ENCODE measurements at regions not wholly inside any gene's neighbourhood (a gene's known extent, or its start where the extent isn't known, plus 50 kb on each side); places are given as distances from the start of the nearest gene placed in this dataset.
"Not testable (repeated sequence)": the region's sequence is repeated elsewhere in the genome, so short reads cannot be mapped to it uniquely, and the experiment has no call there.

DNA sequence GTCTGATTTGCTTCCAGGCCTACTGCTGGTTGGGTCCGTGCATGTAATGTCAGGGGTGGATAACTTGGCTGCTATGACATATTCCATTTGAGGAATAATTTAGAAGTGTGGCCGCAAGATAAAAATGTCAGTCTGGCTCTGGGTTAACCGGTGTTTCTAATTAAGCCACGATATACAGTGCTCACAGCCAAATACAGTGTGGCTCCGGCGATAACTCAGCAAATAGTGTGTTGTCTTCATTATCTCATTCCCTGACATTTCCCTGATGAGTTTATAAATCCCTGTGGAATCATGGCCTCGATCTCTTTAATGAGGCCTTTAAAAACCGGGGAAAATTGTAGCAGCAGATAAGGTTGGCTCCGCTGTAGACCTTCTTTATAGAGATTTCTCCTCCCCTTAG lies 1125.0 kb downstream of the TYW1 start:
- no peak for DNase-seq

- DNase-seq = no peak
These were observed 1126.2 kb downstream of the TYW1 start for GRCh38 chr7:68122801-68123200.

DNA sequence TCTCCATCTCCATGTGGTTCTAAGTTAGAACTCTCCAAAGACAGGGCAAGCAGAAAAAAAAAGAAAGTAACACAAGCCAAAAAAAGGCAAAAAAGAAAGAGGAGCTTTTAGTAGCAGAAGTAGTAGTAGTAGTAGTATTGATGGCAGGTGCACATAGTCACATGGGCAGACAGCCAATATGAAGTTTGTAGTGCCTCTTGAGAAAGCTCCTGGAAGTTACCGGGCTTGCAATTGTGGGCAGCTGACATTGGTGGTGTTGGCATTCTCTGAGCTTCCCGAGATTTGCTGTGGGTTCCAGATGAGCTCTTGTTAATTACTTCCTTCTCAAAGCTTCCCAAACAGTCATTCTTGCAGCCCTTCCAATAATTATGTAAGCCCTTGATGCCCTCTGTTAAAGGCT lies 1128.5 kb downstream of the TYW1 start:
- DNase-seq = no peak

- DNase-seq = no peak
These were observed 1136.4 kb downstream of the TYW1 start for GRCh38 chr7:68133045-68133444.

- no peak for DNase-seq
These were observed 1146.7 kb downstream of the TYW1 start for GRCh38 chr7:68143345-68143744.

GRCh38 chr7:68146983-68147382 lies 1150.3 kb downstream of the TYW1 start:
- peak; percentile 90 to 95 for DNase-seq

DNA sequence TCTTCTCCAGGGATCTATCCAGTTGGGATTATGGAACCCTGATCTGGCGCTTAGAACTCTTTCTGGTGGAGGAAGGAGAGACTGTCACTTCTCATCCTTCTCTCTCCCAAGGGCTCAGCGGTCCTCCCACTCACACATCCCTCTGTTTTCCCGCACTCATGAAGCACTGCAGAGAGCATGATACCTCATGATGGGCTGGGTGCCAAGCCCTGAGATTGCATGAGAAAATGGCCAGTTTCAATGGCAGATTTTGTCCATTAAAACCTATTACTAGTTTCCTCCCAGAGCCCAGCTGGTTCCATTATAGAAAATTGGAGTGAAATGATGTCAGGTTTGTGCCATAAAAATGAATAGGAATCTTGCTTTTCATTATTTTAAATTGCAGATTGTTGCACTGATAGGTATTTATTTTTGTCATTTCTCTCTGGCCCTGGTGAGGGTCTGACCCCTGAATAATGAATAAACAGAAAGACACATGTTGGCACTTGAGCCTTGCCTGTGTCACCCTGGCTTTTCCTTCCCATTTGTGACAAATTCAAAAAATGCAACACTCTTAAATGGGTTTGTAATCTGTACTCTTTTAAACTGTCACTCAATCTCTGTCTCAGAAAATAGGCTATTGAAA lies 1151.1 kb downstream of the TYW1 start:
- peak in 1 of 2 experiments; percentile 51 for DNase-seq

DNA sequence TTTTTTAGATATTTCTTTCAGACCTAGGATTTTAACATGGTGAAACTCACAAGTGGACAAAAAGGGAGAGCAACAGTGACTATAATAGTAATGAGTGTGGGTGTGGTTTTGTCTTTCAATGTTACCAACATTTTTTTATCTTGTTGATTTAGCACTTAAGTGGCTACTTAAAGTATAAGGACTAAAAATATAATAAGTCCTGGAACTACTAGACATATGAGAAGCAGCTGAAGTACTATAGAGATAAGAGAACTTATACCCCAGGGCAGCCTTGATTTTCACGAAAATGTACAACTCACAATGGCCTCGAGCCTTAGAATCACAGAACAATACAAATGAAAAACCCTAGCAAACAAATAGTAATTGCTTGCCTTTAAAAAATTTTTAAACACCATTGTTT lies 1151.8 kb downstream of the TYW1 start:
- DNase-seq = no peak

DNA sequence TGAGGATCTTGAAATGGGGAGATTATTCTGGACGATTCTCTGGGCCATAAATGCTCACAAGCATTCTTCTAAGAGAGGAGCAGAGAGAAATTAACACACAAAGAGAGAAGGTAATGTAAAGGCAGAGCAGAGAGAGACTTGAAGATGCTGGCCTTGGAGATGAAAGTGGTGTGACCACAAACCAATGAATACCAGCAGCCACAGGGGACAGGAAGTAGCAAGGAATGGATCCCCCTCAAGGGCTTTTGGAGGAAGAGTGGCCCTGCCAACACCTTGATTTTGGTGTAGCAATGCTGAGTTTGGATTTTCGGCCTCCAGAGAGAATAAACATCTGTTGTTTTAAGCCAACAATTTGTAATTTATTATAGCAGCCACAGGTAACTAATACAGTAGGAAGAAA lies 1155.6 kb downstream of the TYW1 start:
- DNase-seq = no peak

DNA sequence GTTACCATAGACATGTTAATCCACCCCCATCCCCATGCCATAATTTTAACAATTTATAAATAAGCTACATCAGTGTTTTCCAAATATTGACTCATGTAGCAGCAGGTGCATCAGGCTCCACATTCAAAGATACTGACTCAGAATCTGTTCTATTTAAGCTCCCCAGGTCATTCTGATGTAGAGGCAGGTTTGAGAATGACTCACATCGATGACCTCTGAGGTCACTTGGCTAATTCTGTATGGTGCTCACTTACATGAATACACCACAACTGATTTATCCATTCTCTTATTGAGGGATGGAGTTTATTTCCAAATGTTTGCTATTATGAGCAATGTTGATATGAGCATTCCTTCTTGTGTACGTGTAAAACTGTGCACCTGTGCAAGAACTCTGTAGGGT lies 1159.0 kb downstream of the TYW1 start:
- no peak for DNase-seq

GRCh38 chr7:68158686-68159295 lies 1162.2 kb downstream of the TYW1 start:
- DNase-seq = no peak

DNA sequence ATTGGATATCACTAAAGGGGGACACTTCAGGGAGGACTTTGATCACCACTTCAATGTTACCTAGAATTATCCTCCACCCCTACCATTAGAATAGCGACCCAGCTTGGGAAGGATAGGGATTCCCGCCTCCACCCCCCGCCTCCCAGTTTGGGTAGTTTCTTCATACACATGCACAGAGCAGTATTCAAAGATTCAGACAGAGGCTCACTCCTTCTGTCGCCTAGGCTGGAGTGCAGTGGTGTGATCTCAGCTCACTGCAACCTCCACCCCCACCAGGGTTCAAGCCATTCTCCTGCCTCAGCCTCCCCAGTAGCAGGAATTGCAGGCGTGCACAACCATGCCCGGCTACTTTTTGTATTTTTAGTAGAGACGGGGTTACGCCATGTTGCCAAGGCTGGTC lies 1166.1 kb downstream of the TYW1 start:
- DNase-seq = no peak

GRCh38 chr7:68166525-68166924 lies 1169.9 kb downstream of the TYW1 start:
- DNase-seq = peak in 1 of 2 experiments; percentile 9

DNA sequence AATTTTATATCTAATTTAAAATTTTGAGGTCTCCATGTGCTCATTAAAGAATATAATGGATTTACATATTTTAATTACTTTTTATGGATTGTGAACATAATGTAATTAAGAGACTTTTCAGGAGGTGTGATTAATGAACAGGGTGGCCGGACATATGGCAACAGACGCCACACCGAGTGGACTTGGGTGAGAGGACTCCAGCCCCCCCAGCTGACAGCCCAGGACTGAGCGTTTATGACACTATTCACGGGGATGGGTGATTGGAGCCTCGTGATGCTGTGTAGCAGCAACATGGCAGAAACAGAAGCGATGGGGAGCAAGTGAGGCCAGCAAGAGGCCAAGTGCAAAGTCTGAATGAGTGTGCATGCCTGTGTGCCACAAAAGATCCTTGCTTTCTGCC lies 1176.9 kb downstream of the TYW1 start:
- no peak for DNase-seq

DNA sequence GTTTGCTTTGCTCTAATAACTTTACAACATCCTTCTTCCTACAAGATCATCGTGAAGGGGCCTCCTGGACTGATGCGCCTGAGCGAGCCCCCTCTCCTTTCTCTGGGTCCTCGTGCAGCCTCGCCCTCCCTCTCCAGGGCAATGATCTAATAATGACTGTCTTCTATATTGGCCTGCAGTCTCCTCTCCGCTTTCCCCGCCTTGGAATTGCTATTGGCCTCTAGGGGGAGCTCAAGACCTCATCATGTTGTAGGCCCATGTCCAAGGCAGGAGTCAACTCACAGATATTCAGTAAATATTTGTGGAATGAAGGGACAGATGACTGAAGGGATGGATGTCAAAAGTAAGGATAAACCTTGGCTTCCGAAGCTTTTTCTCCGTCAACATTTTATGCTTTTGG lies 1180.3 kb downstream of the TYW1 start:
- peak; percentile 70 to 80 for DNase-seq

DNA sequence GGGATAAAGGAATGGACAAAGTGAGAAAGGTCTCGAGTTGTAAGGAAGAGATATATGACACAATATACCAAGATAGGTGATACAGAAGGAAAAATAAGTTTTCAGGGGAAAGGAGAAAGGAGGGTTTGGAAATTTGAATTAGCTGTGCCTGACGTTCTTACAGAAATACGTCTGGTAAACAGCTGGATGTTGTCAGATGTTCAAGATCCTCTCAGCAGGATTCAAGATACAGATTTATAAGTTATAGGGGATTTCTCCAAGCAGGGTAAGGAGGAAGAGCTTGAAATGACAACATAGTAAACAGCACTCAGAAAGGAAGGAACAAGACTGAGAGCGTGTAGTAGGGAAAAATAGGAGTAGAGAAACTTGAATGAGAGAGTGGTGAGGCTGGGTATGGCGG lies 1184.1 kb downstream of the TYW1 start:
- no peak for DNase-seq

GRCh38 chr7:68183176-68183575 lies 1186.5 kb downstream of the TYW1 start:
- DNase-seq = peak; percentile 66 to 69

DNA sequence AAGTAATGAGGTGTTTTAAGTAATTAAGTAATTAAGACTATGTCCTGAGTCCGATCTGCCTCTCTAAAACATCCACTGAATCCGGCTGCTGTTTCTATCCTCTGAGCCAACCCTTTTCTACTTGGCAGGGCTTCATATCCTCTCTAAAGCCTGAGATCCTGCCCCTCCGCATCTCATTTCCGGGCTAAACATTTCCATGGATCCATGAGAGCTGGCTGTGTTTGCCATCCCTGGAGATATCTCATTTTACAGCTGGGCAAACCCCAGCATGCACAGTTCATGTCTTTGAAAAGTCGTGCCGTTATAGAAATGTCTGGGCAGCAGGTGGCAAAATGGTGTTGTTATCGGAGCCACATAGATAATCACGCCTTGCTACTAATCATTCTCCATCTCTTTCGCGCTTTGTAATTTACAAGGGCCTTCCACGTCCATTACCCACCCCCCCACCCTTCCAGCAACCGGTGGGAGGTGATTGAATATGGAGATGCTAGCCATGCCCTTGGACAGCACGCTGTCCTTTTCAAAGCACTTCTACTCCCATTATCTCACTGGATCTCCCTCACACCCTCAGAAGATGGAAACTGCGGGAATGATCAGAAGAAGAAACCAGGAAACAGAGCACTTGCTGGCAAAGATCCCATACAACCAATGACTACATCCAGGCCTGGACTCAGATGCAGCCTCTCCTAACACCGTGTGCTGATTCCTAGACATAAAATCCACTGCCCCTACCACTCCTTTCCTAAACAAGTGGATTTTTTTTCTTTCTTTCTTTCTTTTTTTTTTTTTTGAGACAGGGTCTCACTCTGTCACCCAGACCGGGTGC lies 1189.2 kb downstream of the TYW1 start:
- DNase-seq = peak; percentile 22 to 46

- no peak for DNase-seq
These were observed 1190.9 kb downstream of the TYW1 start for GRCh38 chr7:68187532-68187931.

DNA sequence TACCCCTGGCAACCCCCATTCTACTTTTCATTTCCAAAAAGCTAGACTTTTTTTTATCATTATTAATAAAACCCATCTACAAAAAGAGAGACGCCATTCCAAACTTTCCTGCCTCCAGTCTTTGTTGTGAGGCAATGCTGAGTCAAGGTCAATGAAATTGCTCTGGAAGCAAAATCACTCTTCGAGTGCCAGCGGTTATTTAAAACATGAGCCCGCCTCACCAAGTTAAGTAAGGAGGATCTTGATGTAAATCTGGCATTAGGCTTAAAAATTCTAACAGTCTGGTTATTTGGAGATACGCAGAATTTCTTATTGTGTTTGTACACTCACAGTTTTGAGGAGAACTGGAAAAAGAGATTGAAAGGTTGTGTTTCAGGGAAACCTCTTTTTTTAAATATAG lies 1196.3 kb downstream of the TYW1 start:
- DNase-seq = no peak

DNA sequence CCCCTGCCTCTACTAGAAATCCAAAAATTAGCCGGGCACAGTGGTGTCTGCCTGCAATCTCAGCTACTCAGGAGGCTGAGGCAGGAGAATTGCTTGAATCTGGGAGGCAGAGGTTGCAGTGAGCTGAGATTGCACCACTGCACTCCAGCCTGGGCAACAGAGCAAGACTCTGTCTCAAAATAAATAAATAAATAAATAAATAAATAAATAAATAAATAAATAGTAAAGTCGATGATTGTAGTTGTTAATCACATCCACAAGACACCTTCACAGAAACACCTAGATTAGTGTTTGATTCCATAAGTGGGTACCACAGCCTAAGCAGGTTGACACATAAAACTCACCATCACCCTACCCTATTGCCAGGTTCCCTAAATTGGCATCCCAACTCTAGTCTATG lies 1199.0 kb downstream of the TYW1 start:
- DNase-seq = not testable (repeated sequence)

- DNase-seq = no peak
These were observed 1203.5 kb downstream of the TYW1 start for GRCh38 chr7:68200051-68200670.

- DNase-seq = no peak
These were observed 1206.6 kb downstream of the TYW1 start for GRCh38 chr7:68203251-68203650.

DNA sequence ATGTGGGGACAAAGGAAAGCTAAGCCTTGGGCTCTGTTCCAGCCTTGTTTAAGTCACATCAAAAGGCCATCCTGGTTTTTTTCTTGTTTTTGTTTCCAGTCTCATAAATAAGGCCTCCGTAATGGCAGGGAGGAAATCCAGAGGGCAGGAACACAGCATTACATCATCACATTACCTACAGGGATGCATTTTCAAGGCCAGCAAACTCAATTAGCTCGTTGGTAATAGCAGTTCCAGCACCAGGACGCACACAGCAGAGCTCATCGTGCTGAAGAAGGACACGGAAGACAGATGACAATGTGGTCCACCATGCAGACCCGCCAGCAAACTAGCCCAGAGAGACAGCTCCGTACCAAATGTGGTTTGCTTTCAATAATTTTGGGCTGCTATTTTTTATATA lies 1209.2 kb downstream of the TYW1 start:
- no peak for DNase-seq
